ENCODE measurements at regions not wholly inside any gene's neighbourhood (a gene's known extent, or its start where the extent isn't known, plus 50 kb on each side); places are given as distances from the start of the nearest gene placed in this dataset.

GRCh38 chr10:124174673-124175645 lies 81.6 kb upstream of the CHST15 start:
- no peak for DNase-seq (ENCODE audit: low read depth)
- TF ChIP-seq CTCF (IDR thresholded peaks at IDR 0.05; ENCODE audit: control insufficient read depth, extremely low read depth, insufficient read depth) = no peak
- no peak overlapping the region for H3K4me3 ChIP-seq (ENCODE audit: low read depth, low read length)

GRCh38 chr10:124174071-124174566 lies 80.7 kb upstream of the CHST15 start:
- no peak for TF ChIP-seq CTCF (IDR thresholded peaks at IDR 0.05; ENCODE audit: control insufficient read depth, extremely low read depth, insufficient read depth)
- no peak for DNase-seq (ENCODE audit: low read depth)

GRCh38 chr10:124173298-124173900 lies 80.0 kb upstream of the CHST15 start:
- no peak overlapping the region for H3K4me3 ChIP-seq (ENCODE audit: low read depth, low read length)
- DNase-seq (ENCODE audit: low read depth) = no peak
- no peak for TF ChIP-seq CTCF (IDR thresholded peaks at IDR 0.05; ENCODE audit: control insufficient read depth, extremely low read depth, insufficient read depth)

More at GRCh38 chr10:124174071-124174566, 80.7 kb upstream of the CHST15 start:
- no peak overlapping the region for H3K4me3 ChIP-seq (ENCODE audit: low read depth, low read length)

GRCh38 chr10:124172181-124172916 lies 79.0 kb upstream of the CHST15 start:
- no peak for DNase-seq (ENCODE audit: low read depth)
- no peak overlapping the region for H3K4me3 ChIP-seq (ENCODE audit: low read depth, low read length)
- TF ChIP-seq CTCF (IDR thresholded peaks at IDR 0.05; ENCODE audit: control insufficient read depth, extremely low read depth, insufficient read depth) = no peak

- no peak for DNase-seq (ENCODE audit: low read depth)
- H3K4me3 ChIP-seq (ENCODE audit: low read depth, low read length) = no peak overlapping the region
- no peak for TF ChIP-seq CTCF (IDR thresholded peaks at IDR 0.05; ENCODE audit: control insufficient read depth, extremely low read depth, insufficient read depth)
Observed at GRCh38 chr10:124171561-124171960, 78.2 kb upstream of the CHST15 start.

- no peak for TF ChIP-seq CTCF (IDR thresholded peaks at IDR 0.05; ENCODE audit: control insufficient read depth, extremely low read depth, insufficient read depth)
- H3K4me3 ChIP-seq (ENCODE audit: low read depth, low read length) = no peak overlapping the region
- DNase-seq (ENCODE audit: low read depth) = no peak
Observed at GRCh38 chr10:124170631-124171030, 77.2 kb upstream of the CHST15 start.
